ENCODE measurements at regions not wholly inside any gene's neighbourhood (a gene's known extent, or its start where the extent isn't known, plus 50 kb on each side); places are given as distances from the start of the nearest gene placed in this dataset.
A peak's percentile ranks its signal among the peaks of the same experiment; 100 is the strongest.

- no peak overlapping the region for H3K4me3 ChIP-seq
- peak overlapping the region in 1 of 4 donors; percentile 1 for H3K27ac ChIP-seq
- ATAC-seq (ENCODE audit: low FRiP score in 2 of 2) (no peak), DNase-seq (no peak)
- TF ChIP-seq POLR2AphosphoS5 (IDR thresholded peaks at IDR 0.05) = no peak
- no peaks in the 10 kb centered on the region for H3K27me3 ChIP-seq
- H3K4me1 ChIP-seq = peaks cover 0 to 8% (median 0%) of the 10 kb centered on the region in 4 donors
- no peaks in the 10 kb centered on the region for H3K9me3 ChIP-seq
- no peaks in the 10 kb centered on the region for H3K36me3 ChIP-seq
Measured at GRCh38 chr1:87903242-87903641, 574.6 kb downstream of the LMO4 start.

DNA sequence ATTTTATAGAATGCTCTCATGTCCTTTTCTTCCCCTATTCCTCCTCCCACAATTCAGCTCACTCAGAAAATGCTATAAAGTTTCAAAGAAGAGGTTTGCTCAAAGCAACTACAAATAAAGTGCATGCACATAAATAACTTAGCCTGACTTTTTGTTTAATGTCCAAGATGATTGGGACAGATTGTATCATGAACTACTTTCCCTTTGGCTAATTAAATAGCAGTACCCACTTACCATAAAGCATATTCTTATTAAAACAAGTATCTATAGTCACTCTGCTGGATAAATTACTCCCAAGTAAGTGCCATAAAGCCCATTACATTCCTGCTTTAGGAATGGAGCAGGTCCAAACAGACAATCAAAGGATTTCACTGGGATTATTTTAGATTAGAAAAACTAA lies 576.0 kb downstream of the LMO4 start:
- TF ChIP-seq POLR2A (IDR thresholded peaks at IDR 0.05) (no peak), POLR2AphosphoS5 (IDR thresholded peaks at IDR 0.05) (no peak), EP300 (IDR thresholded peaks at IDR 0.05) (no peak)
- TF ChIP-seq, protein P1, sequence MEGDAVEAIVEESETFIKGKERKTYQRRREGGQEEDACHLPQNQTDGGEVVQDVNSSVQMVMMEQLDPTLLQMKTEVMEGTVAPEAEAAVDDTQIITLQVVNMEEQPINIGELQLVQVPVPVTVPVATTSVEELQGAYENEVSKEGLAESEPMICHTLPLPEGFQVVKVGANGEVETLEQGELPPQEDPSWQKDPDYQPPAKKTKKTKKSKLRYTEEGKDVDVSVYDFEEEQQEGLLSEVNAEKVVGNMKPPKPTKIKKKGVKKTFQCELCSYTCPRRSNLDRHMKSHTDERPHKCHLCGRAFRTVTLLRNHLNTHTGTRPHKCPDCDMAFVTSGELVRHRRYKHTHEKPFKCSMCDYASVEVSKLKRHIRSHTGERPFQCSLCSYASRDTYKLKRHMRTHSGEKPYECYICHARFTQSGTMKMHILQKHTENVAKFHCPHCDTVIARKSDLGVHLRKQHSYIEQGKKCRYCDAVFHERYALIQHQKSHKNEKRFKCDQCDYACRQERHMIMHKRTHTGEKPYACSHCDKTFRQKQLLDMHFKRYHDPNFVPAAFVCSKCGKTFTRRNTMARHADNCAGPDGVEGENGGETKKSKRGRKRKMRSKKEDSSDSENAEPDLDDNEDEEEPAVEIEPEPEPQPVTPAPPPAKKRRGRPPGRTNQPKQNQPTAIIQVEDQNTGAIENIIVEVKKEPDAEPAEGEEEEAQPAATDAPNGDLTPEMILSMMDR (IDR thresholded peaks at IDR 0.05) = no peak
- no peak for DNase-seq
- Histone ChIP-seq H3K36me3 (no peaks in the 10 kb centered on the region), H3K27ac (no peak overlapping the region), H3K27me3 (no peaks in the 10 kb centered on the region), H3K4me3 (no peak overlapping the region), H3K4me1 (peaks cover 0 to 8% (median 0%) of the 10 kb centered on the region in 4 donors), H3K9me3 (no peaks in the 10 kb centered on the region)
- no peak for ATAC-seq (ENCODE audit: low FRiP score in 2 of 2)

- Histone ChIP-seq H3K9me3 (no peaks in the 10 kb centered on the region), H3K27me3 (no peaks in the 10 kb centered on the region), H3K4me3 (no peak overlapping the region), H3K36me3 (no peaks in the 10 kb centered on the region), H3K4me1 (peaks cover 0 to 8% (median 0%) of the 10 kb centered on the region in 4 donors), H3K27ac (no peak overlapping the region)
- TF ChIP-seq POLR2AphosphoS5 (IDR thresholded peaks at IDR 0.05) = no peak
- no peak for TF ChIP-seq POLR2A (IDR thresholded peaks at IDR 0.05)
- TF ChIP-seq, protein P1 (IDR thresholded peaks at IDR 0.05) = no peak
- TF ChIP-seq EP300 (IDR thresholded peaks at IDR 0.05) = no peak
- DNase-seq (no peak), ATAC-seq (ENCODE audit: low FRiP score in 2 of 2) (no peak)
- WGBS, 2 donors = 70 to 78% methylated on average over 4 of the region's 4 CpGs
Measured at GRCh38 chr1:87905651-87906050, 577.0 kb downstream of the LMO4 start.

DNA sequence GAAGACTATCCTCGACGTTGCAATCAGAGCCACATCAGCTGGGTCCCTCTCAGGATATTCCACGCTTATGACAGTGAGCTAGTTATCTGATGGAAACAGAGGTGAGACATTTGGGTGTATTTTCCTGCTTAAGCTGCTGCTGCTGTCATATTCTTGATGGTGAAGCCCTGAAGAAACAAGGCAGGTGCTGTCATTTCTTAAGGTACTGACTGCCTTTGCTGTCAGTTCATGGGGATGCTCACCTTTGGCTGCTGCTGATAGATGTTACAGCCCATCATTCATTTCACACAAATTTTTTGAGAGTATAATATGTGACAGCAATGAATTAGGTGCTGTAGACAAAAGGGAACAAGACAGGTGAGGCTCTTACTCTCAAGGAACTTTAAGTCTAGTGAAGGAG lies 577.4 kb downstream of the LMO4 start:
- no peak for TF ChIP-seq POLR2A (IDR thresholded peaks at IDR 0.05)
- no peak for TF ChIP-seq EP300 (IDR thresholded peaks at IDR 0.05)
- TF ChIP-seq, protein P1 (IDR thresholded peaks at IDR 0.05) = no peak
- TF ChIP-seq POLR2AphosphoS5 (IDR thresholded peaks at IDR 0.05) = no peak
- no peak overlapping the region for H3K4me3 ChIP-seq
- ATAC-seq (ENCODE audit: low FRiP score in 2 of 2) (no peak), DNase-seq (no peak)
- H3K36me3 ChIP-seq = no peaks in the 10 kb centered on the region
- 85 to 94% methylated on average over 3 of the region's 3 CpGs for WGBS, 2 donors
- peaks cover 0 to 8% (median 0%) of the 10 kb centered on the region in 4 donors for H3K4me1 ChIP-seq
- no peak overlapping the region for H3K27ac ChIP-seq
- H3K27me3 ChIP-seq = no peaks in the 10 kb centered on the region
- H3K9me3 ChIP-seq = no peaks in the 10 kb centered on the region

DNA sequence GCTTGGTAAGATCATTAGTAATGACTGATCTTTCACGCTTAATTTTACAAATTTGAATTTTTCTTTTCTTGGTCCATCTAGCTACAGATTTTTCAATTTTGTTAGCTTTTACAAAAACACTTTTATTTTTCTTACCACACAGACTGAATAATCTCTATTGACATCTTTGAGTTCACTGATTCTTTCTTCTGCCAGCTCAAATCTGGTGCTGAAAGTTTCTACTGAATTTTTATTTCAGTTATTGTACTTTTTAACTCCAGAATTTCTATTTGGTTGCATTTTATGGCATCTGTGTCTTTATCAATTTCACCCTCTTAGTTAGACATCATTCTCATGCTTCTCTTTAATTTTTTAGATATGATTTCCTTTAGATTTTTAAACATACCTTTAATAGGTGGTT lies 584.7 kb downstream of the LMO4 start:
- DNase-seq (no peak), ATAC-seq (ENCODE audit: low FRiP score in 2 of 2) (no peak)
- no peaks in the 10 kb centered on the region for H3K9me3 ChIP-seq
- H3K4me3 ChIP-seq = no peak overlapping the region
- TF ChIP-seq POLR2A (IDR thresholded peaks at IDR 0.05) (no peak), EP300 (IDR thresholded peaks at IDR 0.05) (no peak), POLR2AphosphoS5 (IDR thresholded peaks at IDR 0.05) (no peak)
- TF ChIP-seq, protein P1 (IDR thresholded peaks at IDR 0.05) = no peak
- no peaks in the 10 kb centered on the region for H3K27me3 ChIP-seq
- 98 to 100% methylated on average over 1 of the region's 1 CpG for WGBS, 2 donors
- H3K36me3 ChIP-seq = no peaks in the 10 kb centered on the region
- no peak overlapping the region for H3K27ac ChIP-seq
- H3K4me1 ChIP-seq = no peaks in the 10 kb centered on the region
